Left renal pelvis (tissue), 4 donors: ENCODE measurements at regions not wholly inside any gene's neighbourhood (a gene's known extent, or its start where the extent isn't known, plus 50 kb on each side); places are given as distances from the start of the nearest gene placed in this dataset.
"Not testable (repeated sequence)": the region's sequence is repeated elsewhere in the genome, so short reads cannot be mapped to it uniquely, and the experiment has no call there.

Experiments used
- DNase-seq, 4 donors: peaks; one replicate each; pipeline ENCODE4 v3.0.0-alpha.2; 2013; ENCODE audit warnings: low read depth in 4 of 4, low spot score in 3 of 4

GRCh38 chr20:1811621-1812498, 83.3 kb upstream of the SIRPA start:
- no peak for DNase-seq

DNA sequence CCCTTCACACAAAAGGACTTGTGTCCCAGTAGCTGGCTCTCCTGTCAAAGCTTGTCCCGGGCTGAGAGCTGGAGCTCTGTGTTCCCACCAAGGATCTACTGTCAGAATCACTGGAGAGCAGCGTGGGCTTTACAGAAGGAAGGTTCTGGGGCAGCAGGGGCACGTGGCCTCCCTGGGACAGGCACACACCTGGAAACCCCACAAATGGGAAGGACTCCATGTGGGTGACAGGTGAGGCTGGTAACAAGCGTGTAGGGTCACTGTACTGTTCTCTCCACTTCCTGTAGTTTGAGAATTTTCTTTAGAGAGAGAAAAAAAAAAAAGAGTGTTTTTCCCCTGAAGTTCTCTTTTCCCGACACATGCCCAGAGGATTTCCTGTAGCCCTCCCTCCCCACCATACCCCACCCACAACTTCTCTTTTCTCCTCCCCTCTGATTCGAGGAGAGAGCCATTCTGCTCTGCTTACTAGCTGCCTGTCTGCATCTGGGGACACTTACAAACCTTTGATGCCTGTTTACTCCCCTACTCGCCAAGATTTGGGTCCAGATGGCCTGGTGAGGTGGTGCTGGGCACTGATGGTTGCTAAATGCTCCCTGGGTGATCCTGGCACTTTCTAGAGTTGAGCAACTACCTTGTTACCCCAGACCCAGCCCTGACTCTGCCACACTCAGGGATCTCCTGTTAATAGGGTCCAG, 84.1 kb upstream of the SIRPA start:
- no peak for DNase-seq

DNA sequence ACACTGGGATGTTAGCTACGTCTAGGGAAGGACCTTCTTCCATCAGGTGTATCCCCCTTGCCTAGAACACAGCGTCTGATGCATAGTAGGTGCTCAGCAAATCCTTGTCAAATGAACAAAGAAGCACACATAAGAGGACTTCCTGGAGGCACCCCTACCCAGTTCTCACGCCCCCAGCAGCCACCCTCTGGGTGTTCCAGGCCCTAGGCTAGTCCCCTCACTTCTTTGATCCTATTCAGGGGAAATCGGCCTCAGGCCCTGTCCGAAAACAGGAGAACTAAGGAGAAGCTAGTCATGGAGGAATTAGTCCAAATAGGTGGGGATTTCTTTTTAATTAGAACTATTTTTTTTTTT, 84.7 kb upstream of the SIRPA start:
- DNase-seq, result no peak

DNA sequence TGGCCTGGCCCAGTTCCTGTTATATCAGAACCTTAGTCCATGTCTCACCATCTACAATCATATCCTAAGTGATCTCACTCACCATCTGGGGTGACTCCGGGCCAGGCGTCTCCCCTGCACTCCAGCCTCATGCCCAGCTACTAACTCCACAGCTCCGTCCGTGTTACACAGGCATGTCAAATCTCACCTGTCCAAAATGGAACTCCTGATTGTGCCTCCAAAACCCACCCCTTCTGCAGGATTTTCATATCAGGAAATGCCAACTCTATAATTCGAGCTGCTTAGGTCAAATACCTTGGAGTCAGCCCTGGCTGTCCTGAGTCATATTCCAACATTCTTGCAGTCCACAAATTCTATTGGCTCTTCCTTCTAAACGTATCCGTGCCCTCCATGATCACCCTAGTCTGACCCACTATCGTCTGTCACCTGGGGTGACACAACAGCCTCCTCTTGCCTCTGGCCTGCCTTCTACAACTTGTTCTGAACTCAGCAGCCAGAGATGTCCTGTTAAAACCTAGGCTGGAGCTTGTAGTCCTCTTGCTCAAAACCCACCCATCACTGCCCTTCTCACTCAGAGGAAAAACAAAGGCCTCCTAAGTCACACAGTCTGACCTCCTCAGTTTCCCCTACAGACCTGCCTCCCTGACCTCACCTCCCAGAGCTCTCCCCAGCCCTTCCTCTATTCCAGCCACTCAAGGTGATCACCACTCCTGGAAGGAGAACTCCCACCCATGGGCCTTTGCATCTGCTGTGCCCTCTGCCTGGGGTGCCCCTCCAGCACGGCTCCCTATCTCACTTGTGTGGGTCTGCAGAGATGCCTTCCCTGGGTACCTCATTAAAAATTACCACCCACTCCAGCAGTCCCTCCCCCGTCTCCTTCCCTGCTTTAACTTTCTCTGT, 85.3 kb upstream of the SIRPA start:
- DNase-seq, result no peak

- no peak for DNase-seq
Observed at GRCh38 chr20:1809131-1809572, 86.1 kb upstream of the SIRPA start.

DNA sequence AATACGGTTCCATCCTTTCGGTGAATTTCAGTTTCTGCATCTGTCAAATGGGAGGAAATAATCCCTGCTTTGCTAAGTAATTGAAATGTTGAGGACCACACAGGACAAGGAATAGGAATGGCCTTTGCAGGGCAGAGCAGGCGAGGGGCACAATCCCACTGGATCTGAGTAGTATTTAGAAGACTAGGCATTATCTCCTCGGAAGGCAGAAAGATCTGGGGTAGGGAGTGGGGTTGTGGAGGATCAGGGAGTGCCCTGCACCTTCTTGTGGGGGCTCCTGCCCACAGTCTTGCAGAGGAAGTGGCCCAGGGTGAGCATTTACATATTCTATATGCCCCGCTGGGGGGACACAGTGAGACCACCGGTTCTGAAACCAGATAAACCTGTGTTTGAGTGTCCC, 87.1 kb upstream of the SIRPA start:
- DNase-seq, result no peak

DNA sequence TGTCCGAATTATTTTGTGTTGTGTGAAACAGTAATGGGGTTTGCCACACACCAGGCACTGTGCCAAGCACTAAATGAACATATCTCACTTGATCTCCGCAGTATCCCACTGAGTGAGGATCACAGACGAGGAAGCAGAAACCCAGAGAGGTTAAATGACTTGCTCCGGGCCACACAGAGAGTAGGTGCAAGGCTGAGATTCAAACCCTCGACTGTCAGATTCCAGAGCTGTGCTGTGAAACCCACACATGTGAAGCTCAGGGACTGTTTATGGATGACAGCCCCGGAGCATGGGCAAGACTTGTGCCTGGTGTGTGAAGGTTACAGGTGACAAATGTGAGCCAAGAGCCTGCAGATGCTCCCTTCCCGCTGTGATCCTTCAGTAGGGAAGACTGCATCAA, 87.8 kb upstream of the SIRPA start:
- DNase-seq, result no peak

DNA sequence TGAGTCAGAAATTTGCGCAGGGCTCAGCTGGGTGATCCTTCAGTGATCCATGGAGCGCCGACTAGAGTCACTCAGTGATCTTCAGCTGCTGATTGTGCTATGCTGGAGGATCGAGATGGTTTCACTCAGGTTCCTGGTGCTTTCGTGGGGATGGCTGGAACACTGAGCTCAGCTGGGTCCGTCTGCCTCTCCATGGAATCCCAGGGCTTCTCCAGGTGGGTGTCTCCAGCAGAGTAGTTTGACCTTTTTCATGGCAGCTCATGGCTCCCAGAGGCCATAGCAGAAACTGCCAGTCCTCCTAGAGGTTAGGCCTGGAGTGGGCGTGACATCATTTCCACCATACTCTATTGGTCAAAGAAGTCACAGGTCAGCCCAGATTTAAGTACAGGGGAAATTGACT, 88.8 kb upstream of the SIRPA start:
- no peak for DNase-seq

- no peak for DNase-seq
Observed at GRCh38 chr20:1805816-1806215, 89.4 kb upstream of the SIRPA start.

DNA sequence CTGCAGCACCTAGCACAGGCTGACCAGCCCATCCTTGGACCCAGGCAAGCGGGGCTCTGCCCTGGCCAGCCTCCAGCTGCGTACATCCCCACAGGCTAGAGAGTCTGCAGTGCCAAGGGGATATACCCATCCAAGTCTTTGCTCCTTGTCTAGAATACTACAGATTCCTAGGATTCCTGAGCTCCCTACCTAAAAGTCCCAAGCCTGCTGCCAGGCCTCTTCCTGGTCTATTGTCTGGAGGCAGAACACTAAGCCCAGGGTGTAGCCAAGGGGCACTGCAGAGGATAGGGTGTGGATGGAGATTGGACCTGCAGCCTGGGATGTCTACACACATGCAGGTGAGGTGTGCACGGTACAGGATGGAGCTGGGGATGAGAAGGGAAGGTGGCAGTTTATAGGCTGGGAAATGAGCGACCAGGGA, 90.0 kb upstream of the SIRPA start:
- DNase-seq, result no peak

DNA sequence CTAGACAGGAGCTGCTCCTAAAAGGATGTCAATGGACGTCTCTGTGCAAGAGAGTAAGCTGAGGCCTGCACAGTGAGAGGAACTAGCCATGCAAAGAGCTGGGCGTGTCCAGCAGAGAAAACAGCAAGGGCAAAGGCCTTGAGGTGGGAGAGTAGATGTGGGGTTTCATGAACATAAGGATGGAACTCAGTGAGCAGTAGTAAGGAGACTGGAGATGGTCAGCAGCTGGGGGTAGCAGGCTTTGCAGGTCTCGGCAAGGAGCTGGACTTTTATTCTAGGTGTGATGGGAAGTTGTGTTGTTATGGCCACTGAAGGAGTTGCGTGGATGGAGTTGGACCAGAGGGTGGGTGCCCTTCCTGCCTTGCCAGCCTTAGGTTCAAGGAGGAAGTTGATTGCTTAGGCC, 90.7 kb upstream of the SIRPA start:
- DNase-seq, result no peak

- no peak for DNase-seq
Observed at GRCh38 chr20:1803932-1804501, 91.2 kb upstream of the SIRPA start.

GRCh38 chr20:1803061-1803931, 91.9 kb upstream of the SIRPA start:
- DNase-seq, result peak in 1 of 4 donors; percentile 36

GRCh38 chr20:1802385-1803060, 92.7 kb upstream of the SIRPA start:
- peak in 2 of 4 donors; percentile 45 to 51 for DNase-seq

DNA sequence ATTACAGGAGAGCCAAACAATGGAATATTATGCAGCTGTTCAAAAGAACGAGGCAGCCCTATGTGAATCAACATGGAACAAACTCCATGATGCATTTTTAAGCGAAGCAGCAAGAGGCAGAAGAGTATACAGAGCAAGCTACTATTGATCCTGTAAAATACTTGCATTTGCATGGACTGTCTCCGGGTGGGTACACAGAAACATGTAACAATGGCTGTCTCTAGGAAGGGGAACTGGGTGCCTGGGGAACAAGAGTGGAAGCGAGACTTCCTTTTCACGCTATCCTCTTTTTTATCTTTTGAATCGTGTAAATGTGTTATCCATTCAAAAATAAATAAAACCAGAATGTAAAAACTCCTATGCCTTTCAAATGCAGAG, 93.3 kb upstream of the SIRPA start:
- DNase-seq, result no peak

- DNase-seq, result no peak
Observed at GRCh38 chr20:1801225-1801928, 93.8 kb upstream of the SIRPA start.

DNA sequence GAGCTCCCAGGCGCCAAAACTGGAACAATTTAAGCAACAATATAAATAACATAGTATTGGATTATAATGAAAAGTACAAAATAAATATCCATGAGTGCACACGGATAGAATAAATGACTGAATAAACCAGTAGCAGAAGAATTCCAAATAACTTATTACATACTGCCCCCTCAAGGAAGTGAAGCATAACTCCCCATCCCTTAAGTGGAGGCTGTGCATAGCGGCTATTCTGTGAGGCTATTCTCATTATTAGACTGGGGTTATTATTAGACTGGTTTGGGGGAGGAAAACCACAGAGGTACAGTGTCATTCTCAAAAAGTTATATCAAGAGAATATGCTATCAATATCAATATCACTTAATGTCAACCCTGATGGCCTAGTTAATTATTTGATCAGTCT, 94.4 kb upstream of the SIRPA start:
- no peak for DNase-seq

DNA sequence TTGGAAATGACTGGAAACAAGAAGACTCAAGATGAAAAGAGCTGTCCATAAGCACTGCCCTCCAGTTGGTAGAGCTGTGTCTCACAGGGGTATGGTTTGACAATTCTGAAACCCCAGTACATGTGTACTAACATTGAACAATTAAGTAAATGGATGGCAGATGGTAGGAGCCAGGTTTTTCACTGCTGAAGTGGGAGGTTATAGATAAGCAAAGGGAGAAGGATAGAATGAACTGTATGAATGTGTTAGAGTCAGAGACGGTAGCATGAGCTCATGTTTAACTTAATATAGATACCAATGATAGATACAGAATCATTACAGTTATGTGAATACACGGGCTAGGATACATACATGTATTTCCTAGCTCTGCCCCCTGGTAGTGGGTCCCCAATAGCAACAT, 95.0 kb upstream of the SIRPA start:
- DNase-seq, result no peak

GRCh38 chr20:1799746-1800145, 95.5 kb upstream of the SIRPA start:
- not testable (repeated sequence) for DNase-seq
